Colonic mucosa (tissue), 4 donors: ENCODE measurements at regions not wholly inside any gene's neighbourhood (a gene's known extent, or its start where the extent isn't known, plus 50 kb on each side); places are given as distances from the start of the nearest gene placed in this dataset.

ENCODE experiments used
- DNase-seq: peaks from one replicate; pipeline ENCODE4 v3.0.0-alpha.2; 2020
- H3K27ac ChIP-seq: fragments of 200-600 bp; one replicate; pipeline ENCODE4 v1.8.0; 2021
- H3K27me3 ChIP-seq: fragments of 200-600 bp; one replicate; pipeline ENCODE4 v1.8.0; 2021
- H3K36me3 ChIP-seq: fragments of 200-600 bp; one replicate; pipeline ENCODE4 v1.8.0; 2021
- H3K4me1 ChIP-seq: fragments of 200-600 bp; one replicate; pipeline ENCODE4 v1.8.0; 2021; ENCODE audit warnings: mild to moderate bottlenecking
- H3K4me3 ChIP-seq: fragments of 200-600 bp; one replicate; pipeline ENCODE4 v1.8.0; 2021
- H3K9ac ChIP-seq, 2 donors: one replicate each; pipeline ENCODE4 v1.7.0; 2013; ENCODE audit warnings: control low read depth in 2 of 2, low read depth in 2 of 2, low read length in 2 of 2
- H3K9me3 ChIP-seq: fragments of 200-600 bp; one replicate; pipeline ENCODE4 v1.8.0; 2021
- CTCF ChIP-seq: fragments of 200-600 bp; IDR thresholded peaks from one replicate; pipeline ENCODE4 v1.8.0; 2022; ENCODE audit warnings: antibody characterized with exemption, mild to moderate bottlenecking
- intact Hi-C: fragments of 100-400 bp; cut with DNase I; formaldehyde crosslinking; loops from one replicate; pipeline ENCODE4 v1.14.1; 2022
- donor health status: healthy.
- donor health status: DM: no; HTN: no; CAD: no.
- donor health status: DM: no; HTN: no; CAD: no.

- no peak for DNase-seq
- no peaks in the 10 kb centered on the region for H3K9me3 ChIP-seq
- H3K4me1 ChIP-seq, result no peaks in the 10 kb centered on the region
- no peaks in the 10 kb centered on the region for H3K36me3 ChIP-seq
- no peak overlapping the region for H3K9ac ChIP-seq
- TF ChIP-seq CTCF, result no peak
- no peak overlapping the region for H3K27ac ChIP-seq
- H3K27me3 ChIP-seq, result no peaks in the 10 kb centered on the region
- intact Hi-C loops, result no loop called here
- H3K4me3 ChIP-seq, result no peak overlapping the region
Observed at GRCh38 chr2:136173126-136173525, 55.2 kb upstream of the CXCR4 start.

GRCh38 chr2:136171223-136171622 is 53.3 kb upstream of the CXCR4 start:
- intact Hi-C loops, result no loop called here
- Histone ChIP-seq H3K4me1 (no peaks in the 10 kb centered on the region), H3K4me3 (no peak overlapping the region), H3K36me3 (no peaks in the 10 kb centered on the region), H3K9me3 (no peaks in the 10 kb centered on the region), H3K27me3 (no peaks in the 10 kb centered on the region), H3K9ac (no peak overlapping the region), H3K27ac (no peak overlapping the region)
- no peak for TF ChIP-seq CTCF
- no peak for DNase-seq

GRCh38 chr2:136168720-136169119 is 50.8 kb upstream of the CXCR4 start:
- intact Hi-C loops, result no loop called here
- TF ChIP-seq CTCF, result no peak
- no peak for DNase-seq

GRCh38 chr2:136167721-136168475 is 49.9 kb upstream of the CXCR4 start:
- no peak overlapping the region for H3K9ac ChIP-seq
- DNase-seq, result no peak
- no peak overlapping the region for H3K27ac ChIP-seq
- TF ChIP-seq CTCF, result no peak
- no peak overlapping the region for H3K4me3 ChIP-seq
- intact Hi-C loops, result no loop called here
- no peaks in the 10 kb centered on the region for H3K27me3 ChIP-seq
- no peaks in the 10 kb centered on the region for H3K9me3 ChIP-seq
- no peaks in the 10 kb centered on the region for H3K36me3 ChIP-seq
- no peaks in the 10 kb centered on the region for H3K4me1 ChIP-seq

More at GRCh38 chr2:136168720-136169119, 50.8 kb upstream of the CXCR4 start:
- Histone ChIP-seq H3K4me1 (no peaks in the 10 kb centered on the region), H3K27ac (no peak overlapping the region), H3K36me3 (no peaks in the 10 kb centered on the region), H3K9ac (no peak overlapping the region), H3K27me3 (no peaks in the 10 kb centered on the region), H3K9me3 (no peaks in the 10 kb centered on the region), H3K4me3 (no peak overlapping the region)
